Stimulated activated naive CD4-positive, alpha-beta T cell (primary cell): ENCODE measurements at regions not wholly inside any gene's neighbourhood (a gene's known extent, or its start where the extent isn't known, plus 50 kb on each side); places are given as distances from the start of the nearest gene placed in this dataset.

Experiments
- DNase-seq, 6 experiments: peaks; one replicate each; lab custom pipeline; 2025; lab: John Stamatoyannopoulos, UW

GRCh38 chr10:130463104-130463875 lies 327.1 kb downstream of the GLRX3 start:
- DNase-seq = no peak

- DNase-seq = no peak
Observed at GRCh38 chr10:130463876-130464364, 327.7 kb downstream of the GLRX3 start.

- no peak for DNase-seq
Observed at GRCh38 chr10:130464426-130464825, 328.2 kb downstream of the GLRX3 start.

- no peak for DNase-seq
Observed at GRCh38 chr10:130466271-130466997, 330.2 kb downstream of the GLRX3 start.

GRCh38 chr10:130470286-130470685 lies 334.1 kb downstream of the GLRX3 start:
- DNase-seq = no peak

- DNase-seq = no peak
Observed at GRCh38 chr10:130470973-130471372, 334.8 kb downstream of the GLRX3 start.

- DNase-seq = no peak
Observed at GRCh38 chr10:130471486-130471885, 335.3 kb downstream of the GLRX3 start.

GRCh38 chr10:130472236-130472635 lies 336.0 kb downstream of the GLRX3 start:
- no peak for DNase-seq

GRCh38 chr10:130474591-130474990 lies 338.4 kb downstream of the GLRX3 start:
- no peak for DNase-seq

- DNase-seq = no peak
Observed at GRCh38 chr10:130477360-130477759, 341.2 kb downstream of the GLRX3 start.

- DNase-seq = no peak
Observed at GRCh38 chr10:130479146-130479545, 343.0 kb downstream of the GLRX3 start.

- DNase-seq = no peak
Observed at GRCh38 chr10:130479926-130480325, 343.7 kb downstream of the GLRX3 start.

GRCh38 chr10:130480491-130480890 lies 344.3 kb downstream of the GLRX3 start:
- DNase-seq = no peak

- no peak for DNase-seq
Observed at GRCh38 chr10:130481076-130481930, 345.1 kb downstream of the GLRX3 start.

- no peak for DNase-seq
Observed at GRCh38 chr10:130481936-130482335, 345.7 kb downstream of the GLRX3 start.

GRCh38 chr10:130483691-130484467 lies 347.7 kb downstream of the GLRX3 start:
- no peak for DNase-seq

GRCh38 chr10:130484468-130485180 lies 348.4 kb downstream of the GLRX3 start:
- no peak for DNase-seq

- no peak for DNase-seq
Observed at GRCh38 chr10:130485236-130485957, 349.2 kb downstream of the GLRX3 start.

- no peak for DNase-seq
Observed at GRCh38 chr10:130485958-130486895, 350.0 kb downstream of the GLRX3 start.
